ENCODE measurements at regions not wholly inside any gene's neighbourhood (a gene's known extent, or its start where the extent isn't known, plus 50 kb on each side); places are given as distances from the start of the nearest gene placed in this dataset.

DNA sequence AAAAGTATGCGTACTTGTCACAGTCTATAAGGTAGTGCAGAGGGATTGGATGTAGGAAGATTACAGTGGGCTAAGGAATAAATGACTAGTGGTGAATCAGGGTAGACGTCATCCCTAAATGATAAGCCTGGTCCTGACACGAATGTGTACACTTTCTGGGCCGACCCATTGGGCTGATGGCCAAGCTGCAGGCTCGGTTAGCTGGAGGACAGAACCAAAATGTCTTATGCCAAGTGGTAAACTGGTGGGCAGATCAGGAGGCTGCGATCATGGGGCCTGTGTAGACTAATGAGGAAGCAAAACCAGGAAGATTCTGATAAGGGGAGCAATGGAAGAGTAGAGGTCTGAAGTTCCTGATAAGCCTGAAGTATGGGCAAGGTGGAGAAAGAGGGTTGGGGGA is 272.8 kb upstream of the GATB start:
- TF ChIP-seq, protein P1, sequence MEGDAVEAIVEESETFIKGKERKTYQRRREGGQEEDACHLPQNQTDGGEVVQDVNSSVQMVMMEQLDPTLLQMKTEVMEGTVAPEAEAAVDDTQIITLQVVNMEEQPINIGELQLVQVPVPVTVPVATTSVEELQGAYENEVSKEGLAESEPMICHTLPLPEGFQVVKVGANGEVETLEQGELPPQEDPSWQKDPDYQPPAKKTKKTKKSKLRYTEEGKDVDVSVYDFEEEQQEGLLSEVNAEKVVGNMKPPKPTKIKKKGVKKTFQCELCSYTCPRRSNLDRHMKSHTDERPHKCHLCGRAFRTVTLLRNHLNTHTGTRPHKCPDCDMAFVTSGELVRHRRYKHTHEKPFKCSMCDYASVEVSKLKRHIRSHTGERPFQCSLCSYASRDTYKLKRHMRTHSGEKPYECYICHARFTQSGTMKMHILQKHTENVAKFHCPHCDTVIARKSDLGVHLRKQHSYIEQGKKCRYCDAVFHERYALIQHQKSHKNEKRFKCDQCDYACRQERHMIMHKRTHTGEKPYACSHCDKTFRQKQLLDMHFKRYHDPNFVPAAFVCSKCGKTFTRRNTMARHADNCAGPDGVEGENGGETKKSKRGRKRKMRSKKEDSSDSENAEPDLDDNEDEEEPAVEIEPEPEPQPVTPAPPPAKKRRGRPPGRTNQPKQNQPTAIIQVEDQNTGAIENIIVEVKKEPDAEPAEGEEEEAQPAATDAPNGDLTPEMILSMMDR (IDR thresholded peaks at IDR 0.05; ENCODE audit: insufficient read depth, low read depth, low read length, missing control alignments) = no peak
- DNase-seq (ENCODE audit: low read depth) = no peak
- H3K4me3 ChIP-seq (ENCODE audit: low read depth, low read length) = no peak overlapping the region

DNA sequence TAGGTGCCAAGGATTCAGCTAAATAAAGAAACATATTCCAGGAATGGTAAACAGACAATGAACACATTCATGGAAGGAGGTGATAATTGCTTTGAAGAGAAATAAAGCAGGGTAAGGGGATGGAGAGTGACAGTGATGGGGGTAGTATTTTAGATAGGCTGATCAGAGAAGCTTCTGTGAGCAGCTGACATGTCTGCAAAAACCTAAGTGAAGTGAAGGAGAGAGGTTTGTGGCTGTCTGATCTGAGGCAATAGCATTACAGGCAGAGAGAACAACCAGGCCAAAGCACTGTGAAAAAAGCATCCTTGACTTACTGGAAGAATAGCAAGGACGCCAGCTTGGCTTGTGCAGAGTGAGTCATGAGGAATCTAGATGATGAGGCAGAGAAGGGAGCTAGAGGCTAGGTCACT is 271.9 kb upstream of the GATB start:
- DNase-seq (ENCODE audit: low read depth) = no peak
- H3K4me3 ChIP-seq (ENCODE audit: low read depth, low read length) = no peak overlapping the region
- TF ChIP-seq, protein P1 (IDR thresholded peaks at IDR 0.05; ENCODE audit: insufficient read depth, low read depth, low read length, missing control alignments) = no peak

DNA sequence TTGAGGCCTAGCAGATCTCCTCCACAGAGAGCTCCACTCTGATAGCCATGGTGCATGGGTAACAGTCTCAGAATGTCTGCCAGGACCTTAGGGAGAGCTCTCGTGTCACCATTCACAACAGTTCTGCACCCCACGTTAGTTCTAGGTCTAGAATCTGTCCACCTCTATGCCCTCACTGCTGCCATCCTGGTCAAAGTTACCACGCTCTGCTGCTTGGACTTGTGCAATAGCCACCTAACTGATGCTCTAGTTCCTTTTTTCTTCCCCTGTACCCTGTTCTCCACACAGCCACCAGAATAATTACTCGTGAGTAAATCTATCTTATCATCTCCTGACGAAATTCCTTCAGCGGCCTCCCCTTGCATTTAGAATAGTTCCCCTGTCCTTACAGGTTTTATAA is 268.8 kb upstream of the GATB start:
- TF ChIP-seq, protein P1 (IDR thresholded peaks at IDR 0.05; ENCODE audit: insufficient read depth, low read depth, low read length, missing control alignments) = no peak
- no peak for DNase-seq (ENCODE audit: low read depth)

DNA sequence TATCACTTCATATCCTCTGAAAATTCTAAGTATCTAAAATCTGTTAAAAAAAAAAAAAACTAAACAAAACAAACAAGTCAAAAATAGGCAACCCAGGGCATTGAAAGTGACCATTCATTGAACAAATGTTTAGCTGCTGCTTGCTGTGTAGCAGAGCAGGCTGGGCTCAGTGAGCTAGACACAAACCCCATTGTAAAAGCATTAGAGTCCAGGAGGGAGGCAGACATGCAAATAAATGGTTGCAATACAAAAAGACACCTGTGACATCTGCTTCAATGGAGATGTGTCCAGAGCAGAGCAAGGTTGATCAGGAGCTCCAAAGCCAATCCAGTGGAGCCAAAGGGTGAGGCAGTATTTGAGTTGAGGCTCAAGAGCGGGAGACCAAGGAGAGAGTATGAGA is 267.3 kb upstream of the GATB start:
- DNase-seq (ENCODE audit: low read depth) = no peak
- TF ChIP-seq, protein P1 (IDR thresholded peaks at IDR 0.05; ENCODE audit: insufficient read depth, low read depth, low read length, missing control alignments) = no peak
- no peak overlapping the region for H3K4me3 ChIP-seq (ENCODE audit: low read depth, low read length)

More for the DNA sequence above, 268.8 kb upstream of the GATB start:
- no peak overlapping the region for H3K4me3 ChIP-seq (ENCODE audit: low read depth, low read length)

DNA sequence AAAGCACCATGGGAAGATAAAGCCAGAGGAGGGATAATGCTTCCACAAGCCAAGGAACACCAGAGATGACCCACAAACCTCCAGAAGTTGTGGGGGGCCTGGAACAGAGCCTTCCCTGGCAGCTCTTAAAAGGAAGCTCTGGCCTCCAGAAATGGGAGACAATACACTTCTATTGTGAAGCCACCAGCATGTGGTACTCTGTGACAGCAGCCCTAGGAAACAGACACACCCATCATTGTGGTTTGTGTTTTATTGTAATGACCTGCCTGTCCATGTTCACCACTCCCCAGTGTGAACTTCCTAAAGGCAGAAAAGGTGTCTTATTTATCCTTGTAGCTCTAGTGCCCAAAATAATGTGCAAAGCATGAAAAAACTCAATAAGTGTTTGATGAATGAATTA is 264.1 kb upstream of the GATB start:
- TF ChIP-seq, protein P1 (IDR thresholded peaks at IDR 0.05; ENCODE audit: insufficient read depth, low read depth, low read length, missing control alignments) = no peak
- DNase-seq (ENCODE audit: low read depth) = no peak
- H3K4me3 ChIP-seq (ENCODE audit: low read depth, low read length) = no peak overlapping the region

DNA sequence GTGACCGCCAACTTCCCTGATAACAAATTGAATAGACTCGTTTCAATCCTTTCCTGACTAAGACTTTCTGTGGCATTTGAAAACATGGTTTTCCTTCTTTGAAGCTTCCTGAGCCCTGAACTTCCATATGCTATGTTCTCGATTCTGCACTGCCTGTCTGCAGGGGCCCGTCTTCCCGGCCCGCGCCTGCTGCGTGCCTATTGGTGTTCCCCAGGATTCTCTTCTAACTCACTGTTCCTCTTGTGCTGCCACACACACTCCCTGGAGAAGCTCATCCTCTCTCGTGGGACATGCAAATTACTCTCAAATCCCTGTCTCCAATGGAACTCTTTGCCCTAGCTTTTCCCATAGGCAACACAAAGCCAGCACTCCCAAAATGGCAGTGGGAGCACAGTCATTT is 262.9 kb upstream of the GATB start:
- DNase-seq (ENCODE audit: low read depth) = no peak
- TF ChIP-seq, protein P1 (IDR thresholded peaks at IDR 0.05; ENCODE audit: insufficient read depth, low read depth, low read length, missing control alignments) = no peak
- no peak overlapping the region for H3K4me3 ChIP-seq (ENCODE audit: low read depth, low read length)

DNA sequence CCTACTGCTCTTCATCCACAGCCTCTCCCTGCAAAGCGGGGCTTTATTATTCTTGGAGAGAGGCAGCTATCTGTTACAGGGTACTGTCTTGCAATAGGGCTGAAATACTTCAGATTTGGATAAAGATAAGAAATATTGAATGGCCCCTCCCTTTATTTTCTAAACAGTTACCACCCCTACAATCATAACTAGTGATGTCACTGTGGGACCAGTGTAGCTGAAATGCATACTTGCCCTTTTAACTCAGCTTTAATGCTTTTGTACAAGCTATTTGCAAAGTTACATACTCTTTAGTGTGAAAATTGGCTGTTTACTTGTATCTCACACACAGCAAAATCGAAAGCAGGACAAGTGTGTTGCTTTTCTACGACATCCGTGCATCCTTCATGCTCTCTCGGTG is 261.7 kb upstream of the GATB start:
- DNase-seq (ENCODE audit: low read depth) = no peak
- H3K4me3 ChIP-seq (ENCODE audit: low read depth, low read length) = no peak overlapping the region
- TF ChIP-seq, protein P1 (IDR thresholded peaks at IDR 0.05; ENCODE audit: insufficient read depth, low read depth, low read length, missing control alignments) = no peak
